HG03066 (cell line): ENCODE measurements at regions not wholly inside any gene's neighbourhood (a gene's known extent, or its start where the extent isn't known, plus 50 kb on each side); places are given as distances from the start of the nearest gene placed in this dataset.
"Not testable (repeated sequence)": the region's sequence is repeated elsewhere in the genome, so short reads cannot be mapped to it uniquely, and the experiment has no call there.

Source experiments
- ATAC-seq: cut with Tn5 transposase; IDR thresholded peaks from one replicate; pipeline ENCODE4 v1.9.1; 2021; ENCODE audit warnings: low read depth; ENCODE audit not compliant: unreplicated experiment

DNA sequence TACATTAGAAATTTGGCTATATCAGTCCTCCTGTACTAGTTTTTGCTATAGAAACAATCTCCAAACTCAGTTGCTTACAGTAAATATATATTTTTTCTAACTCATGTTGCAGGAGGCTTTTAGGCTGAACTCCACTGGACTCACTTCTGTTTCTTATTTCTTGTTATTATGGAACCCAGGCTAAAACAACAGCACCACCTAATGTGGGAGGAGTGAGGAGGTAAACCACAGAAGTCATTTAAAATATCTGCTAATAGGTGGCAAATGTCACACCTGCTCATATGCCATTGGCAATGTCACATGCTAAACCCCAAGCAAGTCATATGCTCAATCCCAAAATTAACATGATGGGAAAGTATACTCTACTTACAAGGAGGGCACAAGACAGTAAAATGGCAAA, 462.2 kb downstream of the PLOD2 start:
- ATAC-seq = no peak

DNA sequence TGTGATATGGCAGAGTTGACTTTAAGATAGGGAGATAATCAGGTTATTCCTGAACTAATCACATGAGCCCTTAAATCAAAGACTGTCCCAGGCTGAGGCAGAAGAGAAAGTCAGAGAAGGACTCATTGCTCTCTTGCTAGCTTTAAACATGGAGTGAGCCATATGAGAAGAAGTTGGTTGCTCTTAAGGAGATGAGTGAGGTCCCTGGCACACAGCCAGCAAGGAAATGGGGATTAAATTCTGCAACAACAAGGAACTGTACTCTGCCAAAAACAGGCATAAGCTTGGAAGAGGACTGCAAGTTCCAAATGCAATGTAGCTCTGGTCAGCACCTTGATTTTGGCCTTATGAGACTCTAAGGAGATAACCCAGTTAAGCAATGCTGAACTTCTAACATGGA, 457.0 kb downstream of the PLOD2 start:
- ATAC-seq = no peak

DNA sequence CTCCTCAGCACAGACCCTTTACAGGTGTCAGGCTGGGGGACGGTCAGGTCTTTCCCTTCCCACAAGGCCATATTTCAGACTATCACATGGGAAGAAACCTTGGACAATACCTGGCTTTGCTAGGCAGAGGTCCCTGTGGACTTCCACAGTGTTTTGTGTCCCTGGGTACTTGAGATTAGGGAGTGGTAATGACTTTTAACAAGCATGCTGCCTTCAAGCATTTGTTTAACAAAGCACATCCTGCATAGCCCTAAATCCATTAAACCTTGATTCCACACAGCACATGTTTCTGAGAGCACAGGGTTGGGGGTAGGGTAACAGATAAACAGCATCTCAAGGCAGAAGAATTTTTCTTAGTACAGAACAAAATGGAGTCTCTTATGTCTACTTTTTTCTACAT, 451.2 kb downstream of the PLOD2 start:
- not testable (repeated sequence) for ATAC-seq

DNA sequence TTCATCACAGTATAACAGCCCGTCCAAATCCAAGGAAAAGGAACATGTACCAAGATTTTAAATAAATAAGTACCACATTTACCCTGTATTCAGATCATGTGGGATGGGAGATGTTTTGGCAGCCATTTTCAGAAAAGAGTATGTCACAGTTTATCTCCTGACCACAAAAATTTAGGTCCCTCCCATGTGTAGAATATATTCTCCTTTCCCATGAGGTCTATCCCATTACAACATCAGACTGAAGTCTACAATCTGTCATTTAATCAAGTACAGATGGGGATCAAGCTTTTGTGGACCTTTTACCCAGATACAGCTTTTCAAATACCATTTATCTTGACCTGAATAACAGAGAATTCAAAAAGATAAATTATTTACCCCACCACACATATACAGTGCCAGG, 444.5 kb downstream of the PLOD2 start:
- no peak for ATAC-seq

DNA sequence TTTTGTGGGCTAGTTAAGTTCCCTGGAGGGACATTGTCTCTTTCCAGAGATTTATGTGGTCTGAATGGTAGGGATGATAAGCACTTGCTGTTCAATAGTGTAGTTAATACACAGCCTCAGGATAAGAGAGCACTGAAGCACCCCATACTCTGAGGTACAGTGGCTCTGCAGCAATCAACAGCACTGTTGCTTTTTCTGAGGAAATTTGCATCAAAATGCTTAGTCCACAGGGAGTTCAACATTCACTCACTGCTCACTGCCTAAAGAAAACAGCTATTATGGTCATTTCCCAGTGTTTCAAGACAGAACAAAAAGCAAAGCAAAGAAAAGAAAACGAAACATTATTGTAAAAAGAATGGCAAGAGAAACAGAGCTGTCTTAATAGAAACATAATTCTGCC, 441.9 kb downstream of the PLOD2 start:
- ATAC-seq = no peak

- ATAC-seq = no peak
Measured at GRCh38 chr3:145721273-145721805, 439.6 kb downstream of the PLOD2 start.

- ATAC-seq = no peak
Measured at GRCh38 chr3:145721815-145722214, 439.2 kb downstream of the PLOD2 start.

DNA sequence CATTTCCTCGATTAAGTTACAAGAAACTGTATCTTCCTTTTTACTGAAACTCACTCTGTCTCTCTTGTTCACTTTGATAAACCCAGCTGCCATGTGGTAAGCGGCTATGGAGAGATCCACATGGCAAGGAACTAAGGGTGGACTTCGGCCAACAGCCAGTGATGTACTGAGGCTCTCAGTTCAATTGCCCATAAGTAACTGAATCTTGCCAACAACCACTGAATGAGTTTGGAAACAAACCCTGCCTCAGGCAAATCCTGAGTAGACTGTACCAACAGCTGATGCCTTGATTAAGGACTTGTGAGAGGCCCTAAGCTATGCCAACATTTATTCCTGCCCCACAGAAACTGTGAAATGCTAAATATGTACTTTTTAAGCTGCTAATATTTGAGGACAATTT, 433.5 kb downstream of the PLOD2 start:
- ATAC-seq = no peak

DNA sequence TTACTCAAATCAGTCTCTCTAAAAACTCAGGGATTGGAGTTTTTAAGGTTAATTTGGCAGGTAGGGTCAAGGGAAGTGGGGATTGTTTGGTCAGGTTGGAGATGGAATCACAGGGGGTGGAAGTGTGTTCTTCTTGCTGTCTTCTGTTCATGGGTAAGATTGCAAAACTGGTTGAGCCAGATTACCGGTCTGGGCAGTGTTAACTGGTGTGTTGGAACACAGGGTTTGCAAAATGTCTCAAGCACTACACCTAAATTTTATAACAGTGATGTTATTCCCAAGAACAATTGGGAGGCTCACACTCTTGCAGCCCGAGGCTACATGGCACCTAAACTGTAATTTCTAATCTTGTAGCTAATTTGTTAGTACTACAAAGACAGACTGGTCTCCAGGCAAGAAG, 425.4 kb downstream of the PLOD2 start:
- ATAC-seq = no peak

GRCh38 chr3:145737952-145738351, 423.0 kb downstream of the PLOD2 start:
- no peak for ATAC-seq

DNA sequence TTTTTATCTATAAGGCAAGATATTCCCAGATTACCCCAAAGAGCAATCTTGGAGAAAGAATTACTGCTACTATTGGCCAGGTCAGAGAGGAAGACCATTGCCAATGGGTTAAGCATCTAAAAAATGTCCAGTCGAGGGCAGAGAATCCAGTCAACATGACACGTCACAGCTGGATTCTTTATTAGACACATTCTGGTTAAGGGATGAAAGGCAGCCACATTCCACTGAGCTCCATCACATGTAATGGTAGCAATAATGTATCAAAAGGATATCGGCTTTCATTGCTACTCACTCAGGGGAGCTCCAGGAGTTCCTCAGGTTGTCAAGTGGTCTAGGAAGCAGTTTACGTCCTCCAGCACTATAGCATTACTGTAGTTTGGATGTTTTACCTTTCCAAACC, 421.1 kb downstream of the PLOD2 start:
- ATAC-seq = no peak

DNA sequence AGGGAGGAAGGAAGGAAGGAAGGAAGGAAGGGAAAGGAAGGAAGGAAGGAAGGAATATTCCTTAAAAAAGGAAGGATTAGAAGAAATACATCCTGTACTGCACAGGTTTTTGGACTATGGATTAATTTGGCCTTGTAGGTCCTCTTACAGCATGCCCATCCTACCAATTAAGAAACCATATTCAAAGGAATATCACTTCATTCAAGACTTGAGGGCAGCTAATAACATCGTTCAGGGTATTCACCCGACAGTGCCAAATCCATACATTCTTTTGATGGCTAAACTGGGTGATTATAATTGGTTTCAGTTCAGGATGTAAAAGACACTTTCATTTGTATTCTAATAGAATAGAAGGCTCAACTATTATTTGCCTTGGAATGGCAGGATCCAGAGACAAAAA, 410.3 kb downstream of the PLOD2 start:
- no peak for ATAC-seq

DNA sequence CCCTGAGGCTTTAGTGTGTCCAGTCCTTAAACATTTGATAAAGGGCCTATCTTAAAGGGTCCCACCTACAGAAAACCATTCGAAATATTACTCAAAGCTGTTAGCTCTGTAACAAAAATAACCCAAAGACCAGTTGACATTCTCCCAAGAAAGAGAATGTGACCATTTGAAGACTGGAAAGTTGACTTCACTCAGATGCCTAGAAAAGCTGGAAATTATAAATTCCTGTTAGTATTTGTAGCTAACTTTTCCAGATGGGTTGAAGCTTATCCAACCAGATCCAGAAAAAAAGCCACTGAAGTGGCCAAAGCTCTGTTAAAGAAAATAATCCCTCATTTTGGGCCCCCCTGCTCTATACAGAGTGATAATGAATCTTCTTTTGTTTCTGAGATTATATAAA, 408.4 kb downstream of the PLOD2 start:
- ATAC-seq = no peak

DNA sequence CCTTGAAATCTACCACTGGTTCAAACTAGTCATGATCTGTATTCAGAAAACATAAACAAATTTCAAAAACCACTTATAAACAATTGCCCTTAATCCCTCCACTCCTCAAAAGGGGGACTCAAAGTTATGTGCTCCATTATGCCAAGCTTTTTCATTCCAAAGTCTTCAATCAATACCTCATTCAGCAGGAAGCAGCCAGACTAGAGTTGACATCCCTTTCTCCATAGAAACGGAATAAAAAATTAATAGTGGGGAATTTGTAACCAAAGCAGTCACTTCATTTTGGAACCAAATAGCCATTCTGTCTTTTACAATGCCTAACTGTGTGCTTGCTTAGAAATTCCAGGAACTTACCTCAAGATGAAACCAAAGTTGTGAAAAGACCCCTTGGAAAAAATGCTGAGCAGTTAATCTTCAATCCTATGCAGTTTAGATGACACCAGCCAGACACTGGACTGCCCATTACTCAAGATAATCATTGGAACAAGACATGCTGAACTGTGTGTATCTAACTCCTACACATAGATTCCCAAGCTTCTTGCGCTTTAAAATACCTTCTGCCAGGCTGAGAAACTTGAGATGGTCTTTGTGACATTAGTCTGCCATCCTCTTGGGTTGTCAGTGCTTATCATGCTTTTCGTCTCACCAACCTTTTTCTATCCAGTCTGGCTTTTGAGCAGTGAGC, 406.2 kb downstream of the PLOD2 start:
- ATAC-seq = no peak

DNA sequence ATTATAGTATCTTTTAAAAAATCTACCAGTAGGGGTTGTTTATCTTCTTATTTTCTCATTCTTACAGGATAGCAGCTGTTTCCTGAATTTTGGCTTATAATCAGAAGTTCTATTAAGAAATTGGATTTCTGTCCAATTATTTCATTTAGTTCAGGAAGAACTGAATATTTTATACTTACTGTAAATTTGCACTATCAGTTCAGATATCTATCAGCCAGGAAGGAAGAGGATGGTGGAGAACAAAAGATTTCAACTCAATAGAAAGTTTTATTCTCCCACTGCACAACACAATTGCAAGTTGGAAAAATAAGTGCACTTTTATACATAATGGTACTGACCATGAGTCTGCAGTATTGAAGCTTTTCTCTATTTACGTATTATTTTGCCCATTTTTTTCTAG, 400.9 kb downstream of the PLOD2 start:
- no peak for ATAC-seq

DNA sequence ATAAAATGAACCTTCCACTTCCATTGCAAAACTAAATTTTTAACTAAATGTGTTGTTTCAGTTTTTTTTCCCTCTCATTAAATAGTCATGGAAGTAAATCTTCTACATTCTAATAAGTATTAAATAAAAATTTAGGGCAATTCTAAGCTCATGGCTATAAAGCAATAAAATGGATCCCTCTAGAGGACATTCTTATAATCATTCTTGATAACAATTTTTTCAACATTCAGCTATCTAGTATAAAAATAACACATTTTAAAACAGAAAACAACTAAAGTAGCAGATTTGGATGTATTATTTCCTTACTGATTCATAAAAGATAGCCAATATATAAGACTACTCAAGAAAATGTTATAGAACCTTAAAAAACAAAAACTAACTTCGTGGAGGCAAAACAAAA, 393.1 kb downstream of the PLOD2 start:
- no peak for ATAC-seq

DNA sequence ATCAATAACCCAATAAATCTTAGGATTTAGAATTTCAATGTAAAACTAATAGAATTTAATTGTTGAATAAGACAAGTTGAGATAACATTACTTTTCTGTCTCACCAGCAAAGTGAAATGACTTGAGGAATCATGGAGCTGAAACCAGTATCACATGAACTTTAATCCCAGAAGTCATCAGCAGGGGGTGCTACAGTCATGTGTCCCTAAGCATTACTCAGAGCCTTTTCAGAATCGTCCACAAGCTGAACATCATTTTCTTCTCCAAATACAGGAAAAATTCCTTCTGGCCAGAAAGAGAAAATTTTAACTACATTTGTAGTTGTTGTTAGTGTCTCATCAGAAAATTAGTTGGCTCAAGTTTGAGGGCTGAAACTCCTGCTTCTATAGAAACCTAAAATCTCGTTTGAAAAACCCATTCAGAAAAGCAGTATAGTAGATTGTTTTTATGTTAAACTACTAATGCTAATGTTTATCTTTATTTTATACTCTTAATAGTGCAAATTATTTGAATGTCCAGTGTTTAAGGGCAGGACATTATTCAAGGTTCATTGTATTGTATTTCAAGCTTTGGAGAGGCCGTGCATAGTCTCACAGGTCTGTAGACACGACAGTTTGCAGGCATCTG, 384.1 kb downstream of the PLOD2 start:
- ATAC-seq = no peak

- ATAC-seq = no peak
Measured at GRCh38 chr3:145780301-145780700, 380.7 kb downstream of the PLOD2 start.

DNA sequence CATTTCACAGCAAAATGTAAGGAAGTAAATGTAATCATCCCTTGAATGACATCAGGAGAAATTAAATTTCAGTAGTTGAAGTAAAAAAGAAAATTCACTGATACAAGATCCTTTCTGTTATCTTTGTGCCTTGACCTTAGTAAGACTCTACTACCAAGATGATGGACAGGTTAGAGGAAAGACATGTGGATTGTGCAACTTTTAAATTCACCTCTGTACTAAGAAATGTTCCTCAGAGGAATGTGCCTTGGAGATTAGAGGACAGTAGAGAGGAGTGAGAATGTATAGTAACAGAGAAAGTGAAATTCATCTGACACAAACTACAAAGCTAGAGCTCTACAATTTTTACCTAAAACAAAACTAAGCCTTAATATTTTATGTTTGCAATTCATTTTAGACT, 375.3 kb downstream of the PLOD2 start:
- no peak for ATAC-seq

GRCh38 chr3:145798007-145798406, 363.0 kb downstream of the PLOD2 start:
- no peak for ATAC-seq

- ATAC-seq = no peak
Measured at GRCh38 chr3:145798696-145799537, 362.1 kb downstream of the PLOD2 start.
